GM21619 (cell line): ENCODE measurements at regions not wholly inside any gene's neighbourhood (a gene's known extent, or its start where the extent isn't known, plus 50 kb on each side); places are given as distances from the start of the nearest gene placed in this dataset.
A peak's percentile ranks its signal among the peaks of the same experiment; 100 is the strongest.

ENCODE experiments used
- ATAC-seq: cut with Tn5 transposase; IDR thresholded peaks from one replicate; pipeline ENCODE4 v1.9.1; 2021; ENCODE audit not compliant: unreplicated experiment

DNA sequence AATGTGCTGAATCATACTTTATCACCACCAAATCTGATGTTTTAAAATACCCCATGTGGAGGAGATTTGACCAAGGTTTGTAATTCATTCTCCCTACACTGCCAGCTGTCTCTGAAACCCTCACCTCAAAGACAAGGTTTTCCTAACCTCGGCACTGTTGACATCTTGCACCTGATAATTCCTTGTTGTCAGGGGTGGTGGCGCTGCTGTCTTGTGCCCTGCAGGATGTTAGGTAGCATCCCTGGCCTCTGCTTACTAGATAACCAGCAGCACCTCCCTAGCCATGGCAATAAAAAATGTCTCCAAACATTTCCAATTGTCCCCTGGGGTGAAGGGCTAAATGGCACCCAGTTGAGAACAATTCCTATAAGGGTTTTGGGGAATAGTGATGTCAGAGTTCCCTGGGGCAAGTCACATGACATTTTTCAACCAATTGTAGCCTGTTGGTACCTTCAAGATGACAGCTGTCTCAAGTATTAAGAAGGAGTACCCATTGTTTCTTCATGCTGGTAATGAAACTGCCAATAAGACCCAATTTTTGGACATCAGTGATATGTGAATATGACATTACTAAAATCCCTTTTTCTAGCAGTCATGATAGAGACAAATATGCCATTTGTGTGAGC, 160.6 kb upstream of the PLCXD3 start:
- no peak for ATAC-seq

DNA sequence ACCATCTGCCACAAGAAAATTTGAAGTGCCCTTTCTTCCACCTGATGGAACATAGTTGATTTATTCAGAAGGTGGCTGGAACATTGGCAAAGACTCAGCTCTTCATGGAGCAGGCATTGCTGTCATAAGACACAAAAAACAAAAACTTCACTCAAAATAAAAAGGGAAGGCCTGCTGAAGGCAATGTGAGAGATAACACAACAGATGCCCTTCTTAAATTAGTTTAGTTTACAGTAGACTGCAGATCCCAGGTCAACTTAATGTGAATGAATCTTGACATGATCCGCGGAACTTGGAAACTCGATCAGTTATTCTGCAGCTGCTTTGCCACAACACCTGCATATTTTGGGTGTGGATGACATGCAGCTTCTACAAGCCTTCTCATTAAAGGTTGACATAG, 159.8 kb upstream of the PLCXD3 start:
- no peak for ATAC-seq

DNA sequence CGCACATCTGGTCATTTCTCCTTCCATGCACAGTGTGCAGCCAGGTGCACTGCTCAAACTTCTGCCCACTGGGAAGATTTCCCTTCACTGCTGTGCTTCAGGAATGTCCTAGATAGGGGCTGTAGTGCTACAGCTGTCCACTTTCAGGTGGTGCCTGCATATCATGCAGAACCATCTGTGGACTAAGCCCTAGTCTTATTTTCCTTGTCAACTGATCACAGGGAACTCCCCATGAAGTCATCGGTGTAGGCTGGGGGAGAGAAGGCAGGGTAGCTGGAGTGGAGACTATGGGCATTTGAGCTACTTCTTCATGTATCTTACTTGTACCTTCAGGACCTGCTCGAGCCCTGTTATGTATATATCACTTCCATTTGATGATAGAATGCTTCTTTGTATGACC, 150.9 kb upstream of the PLCXD3 start:
- ATAC-seq = no peak

DNA sequence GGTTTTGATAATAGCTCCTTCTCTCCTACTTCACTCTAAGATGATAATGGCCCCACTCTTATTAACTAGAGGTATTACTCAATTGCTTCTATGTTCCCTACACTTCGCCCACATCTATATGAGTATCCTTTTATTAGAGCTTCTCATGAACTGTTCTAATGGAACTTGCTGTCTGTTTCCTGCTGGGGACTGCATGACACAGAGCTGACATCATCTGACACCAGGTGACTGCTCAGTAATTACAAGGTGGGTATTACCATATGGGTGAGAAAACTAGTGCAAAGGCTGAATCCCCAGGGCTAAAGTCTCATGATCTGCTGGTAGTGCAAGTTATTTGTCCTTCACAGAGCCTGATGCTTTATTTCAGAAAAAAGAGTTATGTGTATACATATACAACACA, 146.2 kb upstream of the PLCXD3 start:
- no peak for ATAC-seq

DNA sequence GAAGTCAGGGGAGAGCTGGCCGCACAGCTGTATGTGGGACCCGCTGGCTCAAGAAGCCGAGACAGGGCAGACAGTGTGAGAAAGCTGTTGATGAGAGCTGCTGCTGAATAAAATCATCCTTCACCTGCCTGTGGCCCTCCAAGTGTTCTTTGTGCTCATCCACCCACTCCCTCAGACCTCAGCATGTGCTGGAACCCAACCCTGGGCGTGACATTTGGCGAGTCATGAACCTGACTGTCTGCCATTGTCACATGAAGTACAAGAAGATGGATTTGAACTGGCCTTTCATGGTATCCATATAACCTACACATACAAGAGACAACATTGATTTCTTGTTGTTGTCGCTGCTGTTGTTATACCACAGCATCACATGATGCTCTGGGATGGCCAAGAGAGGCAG, 139.7 kb upstream of the PLCXD3 start:
- ATAC-seq = no peak

DNA sequence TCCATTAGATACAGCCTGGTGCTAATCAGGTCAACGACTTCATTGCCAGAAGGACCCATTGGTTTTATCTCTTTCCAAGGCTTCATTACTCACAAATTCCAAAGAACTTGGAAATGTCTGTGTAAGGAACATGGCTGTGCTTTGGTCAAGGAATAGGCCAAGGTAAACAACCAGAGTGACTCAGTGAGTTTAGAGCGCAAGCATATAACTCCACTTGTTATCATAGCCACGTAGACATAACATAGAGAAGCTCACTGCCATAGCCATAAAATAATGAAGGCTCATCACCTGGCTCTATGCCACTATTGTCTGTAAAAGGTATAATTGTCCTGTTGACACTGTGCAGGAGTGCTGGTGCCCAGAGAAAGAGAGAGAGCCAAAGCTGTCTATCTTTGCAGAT, 139.3 kb upstream of the PLCXD3 start:
- ATAC-seq = no peak

DNA sequence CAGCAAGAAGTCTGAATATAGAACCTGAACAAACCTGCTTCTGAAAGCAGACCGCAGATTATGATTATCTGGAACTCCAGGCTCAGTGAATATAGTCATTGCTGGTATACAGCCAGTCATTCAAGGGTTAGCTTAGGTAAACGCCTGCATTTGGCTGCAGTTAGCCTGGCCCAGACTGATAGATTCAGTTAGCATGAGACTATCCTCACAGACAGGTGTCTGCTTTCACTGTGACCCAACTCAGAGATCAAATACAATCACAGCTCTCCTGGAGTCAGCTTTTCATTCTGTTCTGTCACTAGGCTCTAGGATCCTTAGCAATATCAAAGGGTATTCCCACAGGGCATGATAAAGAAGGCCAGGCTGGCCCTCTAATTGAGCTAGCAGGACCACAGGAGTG, 138.6 kb upstream of the PLCXD3 start:
- ATAC-seq = no peak

DNA sequence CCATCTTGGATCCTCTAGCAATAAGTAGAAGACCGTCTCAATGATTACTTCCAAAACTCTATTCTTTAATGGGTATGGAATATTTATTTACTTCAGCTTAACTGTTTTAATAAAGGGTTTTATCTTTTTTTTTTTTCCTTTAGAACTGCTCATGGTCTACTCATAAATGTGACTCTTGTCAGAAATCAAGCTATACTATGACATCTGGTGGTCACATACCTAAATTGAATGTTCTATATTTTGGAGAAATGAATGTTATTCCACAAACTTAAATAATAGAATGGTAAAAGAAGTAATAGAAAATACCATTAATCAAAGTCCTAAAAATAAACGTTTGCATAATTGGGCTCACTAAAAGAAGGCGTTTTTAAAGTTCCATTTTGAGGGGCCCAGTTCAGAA, 131.2 kb upstream of the PLCXD3 start:
- no peak for ATAC-seq

DNA sequence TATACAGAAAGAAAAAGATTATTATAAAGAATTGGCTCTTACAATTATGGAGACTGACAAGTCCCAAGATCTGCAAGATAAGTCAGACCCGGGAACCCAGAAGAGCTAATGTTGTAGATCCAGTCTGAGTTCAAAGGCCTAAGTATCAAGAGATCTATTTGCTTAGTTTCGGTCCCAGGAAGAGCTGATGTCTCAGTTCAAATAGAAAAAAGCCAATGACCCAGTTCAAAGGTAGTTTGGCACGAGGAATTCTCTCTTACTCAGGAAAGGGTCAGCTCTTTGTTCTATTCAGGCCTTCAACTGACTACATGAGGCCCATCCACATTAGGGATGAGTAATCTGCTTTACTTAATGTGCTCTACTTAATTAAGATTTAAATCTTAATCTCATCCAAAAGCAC, 128.3 kb upstream of the PLCXD3 start:
- ATAC-seq = no peak

DNA sequence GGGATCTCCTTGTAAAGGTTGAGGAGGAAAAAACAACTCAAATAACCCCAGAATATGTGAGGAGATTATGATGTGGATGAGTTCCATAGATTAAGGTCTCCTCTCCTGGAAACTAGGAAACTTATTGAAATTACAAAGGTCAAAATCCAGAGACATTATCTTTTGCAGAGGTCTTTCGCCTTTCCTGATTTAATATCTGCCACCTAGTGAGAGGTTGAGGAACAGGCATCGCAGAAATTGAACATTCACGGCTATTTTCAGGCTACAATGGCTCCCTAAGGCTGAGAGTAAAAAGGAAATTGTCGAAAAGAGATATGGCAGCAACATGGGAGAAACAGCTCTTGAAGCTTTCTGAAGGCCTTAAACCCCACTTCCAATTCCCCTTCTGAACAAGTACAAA, 127.5 kb upstream of the PLCXD3 start:
- ATAC-seq = no peak

DNA sequence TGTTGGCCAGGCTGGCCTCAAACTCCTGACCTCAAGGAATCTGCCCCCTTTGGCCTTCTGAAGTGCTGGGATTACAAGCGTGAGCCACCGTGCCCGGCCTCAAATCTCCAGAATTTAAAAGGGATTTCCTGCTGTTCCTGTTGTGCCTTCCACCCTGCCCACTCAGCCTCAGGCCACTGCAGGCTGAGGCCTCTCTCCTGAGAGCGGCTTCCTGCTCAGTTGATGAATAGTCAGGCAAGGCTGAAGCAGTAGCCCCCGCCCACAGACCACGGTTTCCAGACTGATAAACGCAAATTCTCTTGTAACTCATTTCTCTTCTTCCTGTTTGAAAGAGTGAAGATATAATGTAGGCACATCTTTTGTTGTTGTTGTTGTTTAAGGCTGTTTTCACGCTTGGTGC, 127.0 kb upstream of the PLCXD3 start:
- ATAC-seq = no peak

DNA sequence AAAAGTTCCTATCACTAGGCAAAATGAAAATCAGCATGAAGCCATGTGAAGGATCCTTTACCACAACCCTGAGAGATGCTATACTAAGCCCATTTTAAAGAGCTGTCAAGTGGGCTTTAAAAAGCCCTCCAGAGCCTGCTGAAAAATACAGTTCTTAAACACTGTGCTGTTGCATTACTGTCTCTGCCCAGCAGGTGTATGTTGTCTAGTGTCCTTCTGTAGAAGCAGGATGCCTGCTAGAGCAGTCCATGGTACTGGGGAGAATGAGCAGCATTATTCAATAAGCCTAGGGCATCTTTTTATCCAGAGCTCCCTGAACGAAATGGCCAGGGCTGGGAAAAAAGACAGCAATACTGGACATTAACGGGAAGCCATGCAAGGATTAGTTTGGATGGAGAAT, 126.2 kb upstream of the PLCXD3 start:
- peak; percentile 84 for ATAC-seq

DNA sequence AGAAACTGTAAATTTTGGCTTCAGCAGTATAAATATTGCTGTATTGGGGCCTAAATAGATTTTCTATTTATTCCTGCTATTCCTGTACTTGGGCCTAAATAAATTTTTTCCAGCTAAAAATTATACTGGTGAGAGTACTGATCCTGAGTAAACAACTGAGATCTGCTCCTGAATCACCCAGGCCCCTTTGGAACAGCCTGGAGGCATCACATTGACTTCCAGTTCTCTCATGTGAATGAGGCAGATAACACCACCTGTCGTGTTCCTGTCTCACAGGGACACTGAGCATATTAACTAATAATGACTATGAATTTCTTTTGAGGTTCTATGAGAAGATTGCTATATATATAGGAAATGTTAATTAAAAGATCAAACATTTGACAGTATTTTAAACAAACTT, 119.5 kb upstream of the PLCXD3 start:
- ATAC-seq = no peak

DNA sequence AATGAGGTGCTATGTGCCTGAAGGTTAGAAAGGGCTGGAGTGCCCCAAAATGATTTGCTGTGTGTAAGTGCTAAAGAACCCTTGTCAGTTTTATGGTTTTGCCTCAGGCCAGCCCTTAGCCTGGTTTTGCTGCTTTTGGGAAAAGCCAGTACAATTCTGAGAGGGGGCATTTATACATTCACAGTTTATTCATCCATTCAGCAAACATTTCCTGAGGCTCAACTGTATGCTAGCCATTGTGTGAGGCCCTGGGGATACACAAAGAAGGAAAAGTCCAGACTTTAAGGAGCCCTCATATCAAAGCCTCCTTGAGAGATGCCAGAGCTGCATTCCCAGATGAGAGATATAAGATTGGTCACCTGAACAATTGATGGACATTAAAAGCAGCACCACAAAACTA, 115.2 kb upstream of the PLCXD3 start:
- no peak for ATAC-seq

DNA sequence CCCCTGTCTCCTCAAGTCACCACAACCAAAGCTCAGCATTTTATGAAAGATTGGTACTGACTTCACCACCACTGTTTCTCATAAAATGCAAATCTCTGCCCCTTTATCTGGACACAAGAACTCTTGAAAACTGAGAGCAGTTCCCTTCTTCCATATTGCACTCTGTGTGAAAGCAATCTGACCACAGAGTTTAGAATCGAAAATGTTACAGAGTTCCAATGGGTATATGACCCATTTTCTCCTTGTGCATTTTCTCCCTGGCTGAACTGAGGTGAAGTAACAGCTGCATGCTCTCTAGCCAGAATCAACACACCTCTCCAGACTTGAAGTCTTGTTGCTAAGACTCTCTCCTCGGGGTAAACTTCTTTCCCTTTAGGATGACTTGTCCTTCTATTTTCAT, 111.0 kb upstream of the PLCXD3 start:
- ATAC-seq = no peak

DNA sequence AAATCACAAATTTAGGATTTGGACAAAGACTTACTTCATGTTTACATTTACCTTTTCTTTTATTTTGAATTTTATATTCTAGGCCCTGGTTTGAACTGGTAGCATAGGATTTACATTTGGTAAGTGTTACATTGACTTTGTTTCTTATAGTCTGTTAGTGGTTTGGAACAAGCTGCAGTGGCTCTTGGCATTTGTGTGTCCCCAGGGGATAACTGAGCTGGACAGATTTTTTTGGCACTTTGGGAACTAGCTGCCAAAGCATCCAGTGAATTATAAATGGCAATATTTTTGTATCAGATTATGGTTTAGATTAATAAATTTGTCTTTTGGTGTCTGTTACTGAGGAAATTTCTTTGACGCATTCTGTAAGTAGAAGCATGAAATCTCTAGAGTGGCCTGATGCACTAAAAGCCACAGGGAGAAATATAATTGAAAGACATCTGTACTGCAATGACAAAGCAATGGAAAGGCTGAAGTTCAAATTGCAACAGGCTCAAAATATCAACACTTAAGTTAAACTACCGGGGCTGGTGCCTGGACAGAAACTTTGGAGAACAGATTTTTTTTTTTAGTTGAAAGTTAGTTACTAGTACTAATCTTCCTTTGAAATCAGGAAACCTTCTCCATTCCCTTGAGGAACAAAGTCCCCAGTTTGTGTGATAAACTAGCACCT, 107.6 kb upstream of the PLCXD3 start:
- ATAC-seq = no peak

DNA sequence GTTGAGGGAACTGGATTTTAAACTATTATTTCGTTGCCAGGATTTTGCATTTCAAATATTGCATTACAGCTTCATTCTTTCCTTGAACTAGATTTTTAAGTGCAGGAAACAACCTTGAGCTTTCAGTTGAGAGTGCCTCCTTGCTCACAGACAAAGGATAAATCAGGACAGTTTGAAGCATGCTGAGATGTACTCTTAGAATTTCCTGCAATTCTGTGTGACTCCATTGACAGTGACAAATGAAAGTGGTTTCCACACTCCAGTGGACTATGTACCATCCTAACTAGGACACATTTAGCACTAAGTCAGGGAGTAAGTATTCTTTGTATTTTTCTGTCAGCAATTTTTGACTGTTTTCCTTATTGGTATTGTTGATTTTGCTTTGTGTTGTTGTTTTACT, 100.0 kb upstream of the PLCXD3 start:
- ATAC-seq = no peak

DNA sequence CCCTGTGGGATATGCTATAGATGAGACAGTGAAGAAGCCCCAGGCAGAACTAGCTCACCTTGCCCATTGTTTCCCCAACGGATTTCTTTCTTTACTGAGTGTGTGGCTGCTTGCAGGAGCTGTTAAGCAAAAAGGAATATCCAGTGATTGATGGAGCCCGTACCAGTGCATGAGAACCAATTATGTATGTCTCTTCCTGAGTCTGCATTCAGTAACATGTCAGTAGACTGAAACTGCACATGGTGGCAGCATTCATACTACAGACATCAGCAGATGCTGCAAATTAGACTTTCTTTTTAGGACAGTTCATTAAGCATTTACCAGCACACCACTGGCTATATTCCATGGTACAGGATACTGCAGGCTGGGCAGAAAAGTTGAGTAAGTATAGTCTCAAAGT, 90.3 kb upstream of the PLCXD3 start:
- no peak for ATAC-seq

DNA sequence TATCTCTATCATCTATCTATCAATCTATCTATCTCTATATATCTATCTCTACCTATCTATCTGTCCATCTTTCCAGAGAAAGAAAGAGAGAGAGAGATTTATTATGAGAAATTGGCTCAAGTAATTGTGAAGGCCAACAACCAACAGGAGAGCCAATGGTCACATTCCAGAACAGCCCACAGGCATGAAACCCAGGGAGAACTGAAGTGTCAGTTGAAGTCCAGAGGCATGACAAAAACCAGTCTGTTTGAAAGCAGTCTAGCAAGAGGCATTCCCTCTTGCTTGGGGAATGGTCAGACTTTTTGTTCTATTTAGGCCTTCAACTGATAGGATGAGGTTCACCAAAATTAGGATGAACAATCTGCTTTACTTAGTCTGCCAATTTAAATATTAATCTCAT, 87.6 kb upstream of the PLCXD3 start:
- ATAC-seq = no peak

DNA sequence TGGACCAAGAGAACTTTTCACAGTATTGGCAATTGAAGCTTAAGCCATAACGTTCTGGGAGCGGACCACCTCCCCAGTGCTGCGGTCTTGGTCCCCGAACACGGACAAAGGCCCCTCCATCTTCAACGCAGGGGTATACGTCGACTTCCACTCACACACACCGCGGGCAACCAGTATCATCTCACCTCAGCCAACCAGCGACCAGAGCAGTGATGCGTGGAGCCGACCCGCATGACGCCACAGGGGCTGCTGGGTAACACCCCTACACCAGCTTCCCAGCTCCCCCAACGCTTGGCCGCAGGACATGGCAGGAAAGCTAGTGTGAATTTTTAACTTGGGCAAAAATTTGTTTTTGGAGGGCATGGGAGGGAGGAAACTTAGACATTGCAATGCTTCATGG, 77.3 kb upstream of the PLCXD3 start:
- no peak for ATAC-seq

DNA sequence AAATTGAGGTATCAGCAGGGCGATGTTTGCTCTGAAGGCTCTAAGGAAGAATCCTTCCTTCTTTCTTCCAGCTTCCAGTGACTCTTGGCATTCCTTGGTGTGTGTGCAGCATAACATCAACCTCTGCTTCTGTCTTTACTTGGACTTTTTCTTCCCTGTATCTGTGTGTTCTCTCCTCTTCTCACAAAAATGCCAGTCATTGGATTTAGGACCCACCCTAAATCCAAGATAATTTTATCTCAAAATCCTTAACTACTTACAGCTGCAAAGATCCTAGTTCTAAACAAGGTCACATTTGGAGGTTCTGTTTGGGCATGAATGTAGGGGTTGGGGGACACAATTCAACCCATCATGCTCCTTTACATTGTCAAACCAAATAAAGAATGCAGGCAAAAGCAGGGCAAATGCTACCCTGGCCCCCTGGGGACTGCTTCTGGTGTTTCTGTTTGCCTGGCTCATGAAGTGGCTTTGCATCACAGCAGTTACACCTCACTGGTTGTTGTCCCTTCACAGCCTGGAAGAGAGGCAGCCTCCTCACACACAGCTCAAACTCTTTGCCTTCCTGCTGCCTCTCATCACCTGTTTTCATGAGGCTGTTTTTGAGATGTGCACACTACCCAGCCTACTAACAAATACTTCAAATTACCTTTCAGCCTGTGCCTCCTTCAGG, 64.8 kb upstream of the PLCXD3 start:
- ATAC-seq = no peak

DNA sequence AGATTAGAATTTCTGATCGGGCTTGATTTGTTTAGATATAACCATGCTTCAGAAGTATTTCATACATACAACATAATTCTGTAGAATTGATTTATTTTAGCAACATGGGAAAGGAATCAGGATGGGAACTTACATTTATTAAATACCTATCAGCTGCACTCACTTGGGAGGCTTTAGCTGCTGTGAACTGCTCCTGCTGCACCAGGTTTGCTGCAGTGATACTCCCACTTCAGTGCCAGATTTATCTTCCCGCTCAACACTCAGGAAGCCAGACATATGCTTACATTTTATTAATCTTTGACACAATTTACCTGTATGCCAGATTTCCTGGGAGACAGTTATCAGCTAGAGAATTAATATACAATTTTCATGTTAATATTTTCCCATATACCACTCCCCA, 64.0 kb upstream of the PLCXD3 start:
- no peak for ATAC-seq
